H4 (cell line): ENCODE measurements at regions not wholly inside any gene's neighbourhood (a gene's known extent, or its start where the extent isn't known, plus 50 kb on each side); places are given as distances from the start of the nearest gene placed in this dataset.
"Not testable (repeated sequence)": the region's sequence is repeated elsewhere in the genome, so short reads cannot be mapped to it uniquely, and the experiment has no call there.

Experiments
- DNase-seq: peaks from one replicate; pipeline ENCODE4 v3.0.0-alpha.2; 2015; ENCODE audit warnings: low spot score

- no peak for DNase-seq
Observed at GRCh38 chr1:45258059-45258650, 51.8 kb upstream of the ZSWIM5 start.

- DNase-seq: no peak
Observed at GRCh38 chr1:45259053-45259452, 52.6 kb upstream of the ZSWIM5 start.

- DNase-seq: no peak
Observed at GRCh38 chr1:45260244-45260643, 53.8 kb upstream of the ZSWIM5 start.

GRCh38 chr1:45263132-45263531 lies 56.7 kb upstream of the ZSWIM5 start:
- no peak for DNase-seq

- DNase-seq: no peak
Observed at GRCh38 chr1:45265244-45265643, 58.8 kb upstream of the ZSWIM5 start.

GRCh38 chr1:45266151-45266801 lies 59.9 kb upstream of the ZSWIM5 start:
- DNase-seq: peak; percentile 93

- not testable (repeated sequence) for DNase-seq
Observed at GRCh38 chr1:45268310-45268709, 58.4 kb upstream of the HPDL start.

- not testable (repeated sequence) for DNase-seq
Observed at GRCh38 chr1:45272267-45272666, 54.4 kb upstream of the HPDL start.

GRCh38 chr1:45272913-45273371 lies 53.8 kb upstream of the HPDL start:
- DNase-seq: no peak

GRCh38 chr1:45275054-45275453 lies 51.6 kb upstream of the HPDL start:
- DNase-seq: no peak
